Endothelial cell (in vitro differentiated cells): ENCODE measurements at regions not wholly inside any gene's neighbourhood (a gene's known extent, or its start where the extent isn't known, plus 50 kb on each side); places are given as distances from the start of the nearest gene placed in this dataset.
"Not testable (repeated sequence)": the region's sequence is repeated elsewhere in the genome, so short reads cannot be mapped to it uniquely, and the experiment has no call there.

Experiments used
- DNase-seq: peaks from one replicate; pipeline ENCODE4 v3.0.0; 2021; ENCODE audit warnings: low spot score
- H3K27ac Mint-ChIP-seq: one replicate; pipeline ENCODE4 v1.8.0; 2021; ENCODE audit warnings: mixed read lengths, inconsistent platforms; ENCODE audit not compliant: unreplicated experiment
- H3K27me3 Mint-ChIP-seq: one replicate; pipeline ENCODE4 v1.8.0; 2021; ENCODE audit warnings: mild to moderate bottlenecking, moderate library complexity, mixed read lengths, inconsistent platforms; ENCODE audit not compliant: unreplicated experiment
- H3K36me3 Mint-ChIP-seq: one replicate; pipeline ENCODE4 v1.8.0; 2021; ENCODE audit warnings: mild to moderate bottlenecking, low read depth, mixed read lengths, inconsistent platforms; ENCODE audit not compliant: unreplicated experiment
- H3K4me1 Mint-ChIP-seq: one replicate; pipeline ENCODE4 v1.8.0; 2021; ENCODE audit warnings: mild to moderate bottlenecking, mixed read lengths, inconsistent platforms; ENCODE audit not compliant: unreplicated experiment
- H3K4me3 Mint-ChIP-seq: one replicate; pipeline ENCODE4 v1.8.0; 2021; ENCODE audit warnings: mild to moderate bottlenecking, mixed read lengths, inconsistent platforms; ENCODE audit not compliant: unreplicated experiment
- H3K9me3 Mint-ChIP-seq: one replicate; pipeline ENCODE4 v1.8.0; 2021; ENCODE audit warnings: mixed read lengths, inconsistent platforms; ENCODE audit not compliant: unreplicated experiment
- TF ChIP-seq, protein P1 (sequence below): fragments of 200-600 bp; sonication (generic); IDR thresholded peaks from one replicate; pipeline ENCODE4 v1.5.0; 2021; ENCODE audit warnings: antibody characterized with exemption; ENCODE audit not compliant: unreplicated experiment

DNA sequence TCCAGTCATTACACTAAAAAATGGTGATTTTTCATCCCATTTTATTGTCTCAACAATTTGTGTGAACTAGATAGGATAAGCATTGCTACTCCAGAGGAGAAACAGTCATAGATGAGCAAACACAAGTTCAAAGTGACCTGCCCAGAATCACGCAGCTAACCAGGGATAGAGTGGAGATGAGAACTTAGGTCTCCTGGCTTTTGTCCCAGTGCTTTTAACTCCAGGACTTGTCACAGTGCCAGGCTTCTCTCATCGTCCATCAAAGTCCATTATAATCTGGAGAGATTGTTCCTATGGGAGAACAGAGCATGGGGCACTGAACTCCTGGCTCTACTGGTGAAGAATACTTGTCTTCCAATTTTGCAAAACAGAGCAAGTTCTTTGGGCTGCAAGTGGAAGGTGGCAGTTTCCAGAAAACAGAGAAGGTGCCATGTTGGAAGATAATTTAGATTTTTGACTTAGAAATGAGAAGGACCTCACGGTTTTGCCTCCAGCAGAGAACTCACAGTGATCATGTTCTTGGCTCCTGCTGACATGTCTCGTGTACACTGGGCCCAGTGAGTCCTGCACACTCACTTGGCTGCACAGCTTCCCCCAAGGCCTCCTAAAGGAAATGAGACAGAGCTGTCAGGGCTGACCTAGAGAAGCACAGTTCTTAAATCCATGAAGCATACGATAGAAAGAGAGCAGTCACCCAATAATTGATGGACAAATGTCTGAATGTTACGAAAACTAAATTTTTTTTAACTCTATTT lies 322.9 kb upstream of the NRP1 start:
- no peak overlapping the region for H3K27ac Mint-ChIP-seq
- peaks cover 14% of the 10 kb centered on the region for H3K36me3 Mint-ChIP-seq
- H3K27me3 Mint-ChIP-seq = no peaks in the 10 kb centered on the region
- TF ChIP-seq, protein P1, sequence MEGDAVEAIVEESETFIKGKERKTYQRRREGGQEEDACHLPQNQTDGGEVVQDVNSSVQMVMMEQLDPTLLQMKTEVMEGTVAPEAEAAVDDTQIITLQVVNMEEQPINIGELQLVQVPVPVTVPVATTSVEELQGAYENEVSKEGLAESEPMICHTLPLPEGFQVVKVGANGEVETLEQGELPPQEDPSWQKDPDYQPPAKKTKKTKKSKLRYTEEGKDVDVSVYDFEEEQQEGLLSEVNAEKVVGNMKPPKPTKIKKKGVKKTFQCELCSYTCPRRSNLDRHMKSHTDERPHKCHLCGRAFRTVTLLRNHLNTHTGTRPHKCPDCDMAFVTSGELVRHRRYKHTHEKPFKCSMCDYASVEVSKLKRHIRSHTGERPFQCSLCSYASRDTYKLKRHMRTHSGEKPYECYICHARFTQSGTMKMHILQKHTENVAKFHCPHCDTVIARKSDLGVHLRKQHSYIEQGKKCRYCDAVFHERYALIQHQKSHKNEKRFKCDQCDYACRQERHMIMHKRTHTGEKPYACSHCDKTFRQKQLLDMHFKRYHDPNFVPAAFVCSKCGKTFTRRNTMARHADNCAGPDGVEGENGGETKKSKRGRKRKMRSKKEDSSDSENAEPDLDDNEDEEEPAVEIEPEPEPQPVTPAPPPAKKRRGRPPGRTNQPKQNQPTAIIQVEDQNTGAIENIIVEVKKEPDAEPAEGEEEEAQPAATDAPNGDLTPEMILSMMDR = no peak
- H3K4me1 Mint-ChIP-seq = peaks cover 38% of the 10 kb centered on the region
- no peak overlapping the region for H3K4me3 Mint-ChIP-seq
- no peak for DNase-seq
- peaks cover 4% of the 10 kb centered on the region for H3K9me3 Mint-ChIP-seq

DNA sequence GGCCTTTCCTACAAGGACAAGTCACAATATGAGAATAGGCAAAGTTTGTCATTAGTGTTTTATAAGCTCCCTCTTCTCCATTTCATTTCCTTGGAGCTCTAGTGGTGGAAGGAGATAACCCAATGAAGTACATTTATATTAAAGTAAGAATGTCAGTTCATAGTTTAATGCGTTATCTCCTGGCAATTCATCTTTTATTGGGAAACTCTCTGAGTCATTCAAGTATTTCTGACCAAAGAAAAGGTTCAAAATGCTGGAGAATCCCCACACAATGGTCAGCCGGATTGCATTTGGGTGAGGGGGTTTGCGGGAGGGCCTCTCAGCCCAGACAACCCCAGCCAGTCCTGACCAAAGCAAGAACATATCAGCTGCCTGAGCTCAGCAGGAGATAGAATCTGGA lies 321.5 kb upstream of the NRP1 start:
- Mint-ChIP-seq H3K4me1 (peaks cover 25% of the 10 kb centered on the region), H3K27me3 (no peaks in the 10 kb centered on the region), H3K9me3 (peaks cover 4% of the 10 kb centered on the region), H3K4me3 (no peak overlapping the region), H3K36me3 (peaks cover 14% of the 10 kb centered on the region), H3K27ac (no peak overlapping the region)
- no peak for DNase-seq
- TF ChIP-seq, protein P1 = no peak

DNA sequence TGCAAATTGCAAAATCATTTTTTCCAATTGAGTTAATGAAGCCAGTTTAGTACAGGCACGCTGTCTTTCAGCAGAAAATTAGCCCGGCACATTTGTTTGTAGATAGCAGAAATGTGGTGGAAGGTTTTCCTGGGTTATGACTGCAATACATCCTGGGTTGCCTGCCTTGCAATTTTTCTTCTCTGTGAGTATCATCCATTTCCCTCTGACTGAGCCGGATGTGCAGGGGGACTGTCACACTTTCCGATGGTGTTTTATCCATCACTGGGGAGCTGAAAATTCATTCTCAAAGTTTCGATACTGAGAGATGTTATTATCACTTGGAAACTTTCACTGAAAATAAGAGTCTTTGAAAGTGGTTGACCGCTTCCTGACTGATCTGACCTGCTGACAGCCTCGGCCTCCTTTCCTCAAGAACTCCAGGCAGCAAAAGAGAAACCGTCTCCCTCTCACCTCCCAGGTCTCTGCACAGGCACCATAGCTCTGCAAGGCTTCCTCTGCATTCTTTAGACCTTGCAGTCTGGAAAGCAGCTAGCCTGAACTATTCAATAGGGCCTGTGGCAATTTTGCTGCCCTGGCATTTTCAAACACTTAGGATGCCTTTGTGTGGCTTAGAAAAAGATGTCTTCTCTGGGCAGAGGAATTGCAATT lies 320.8 kb upstream of the NRP1 start:
- Mint-ChIP-seq H3K36me3 (peaks cover 14% of the 10 kb centered on the region), H3K9me3 (peaks cover 4% of the 10 kb centered on the region), H3K4me3 (no peak overlapping the region), H3K27ac (no peak overlapping the region), H3K27me3 (no peaks in the 10 kb centered on the region), H3K4me1 (peaks cover 19% of the 10 kb centered on the region)
- TF ChIP-seq, protein P1 = no peak
- DNase-seq = no peak

GRCh38 chr10:33653584-33654367 lies 319.3 kb upstream of the NRP1 start:
- Mint-ChIP-seq H3K27me3 (peaks cover 3% of the 10 kb centered on the region), H3K9me3 (peaks cover 9% of the 10 kb centered on the region), H3K4me1 (peaks cover 9% of the 10 kb centered on the region), H3K27ac (no peak overlapping the region), H3K36me3 (peaks cover 19% of the 10 kb centered on the region), H3K4me3 (no peak overlapping the region)
- no peak for DNase-seq
- TF ChIP-seq, protein P1 = no peak

DNA sequence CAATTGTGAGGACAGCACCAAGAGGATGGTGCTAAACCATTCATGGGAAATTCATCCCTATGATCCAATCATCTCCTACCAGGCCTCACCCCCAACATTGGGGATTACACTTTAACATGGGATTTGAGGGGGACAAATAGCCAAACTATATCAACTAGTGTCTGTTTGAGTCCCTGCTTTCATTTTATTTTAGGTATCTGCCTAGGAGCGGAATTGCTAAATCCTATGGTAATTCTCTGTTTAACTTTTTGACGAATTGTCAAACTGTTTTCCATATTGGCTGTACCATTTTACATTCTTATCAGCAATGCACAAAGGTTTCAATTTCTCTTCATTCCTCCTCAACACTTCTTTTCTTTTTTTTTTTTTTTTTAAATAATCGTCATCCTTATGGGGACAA lies 318.4 kb upstream of the NRP1 start:
- Mint-ChIP-seq H3K36me3 (peaks cover 19% of the 10 kb centered on the region), H3K27me3 (peaks cover 6% of the 10 kb centered on the region), H3K9me3 (peaks cover 9% of the 10 kb centered on the region), H3K4me1 (peaks cover 11% of the 10 kb centered on the region), H3K27ac (no peak overlapping the region), H3K4me3 (no peak overlapping the region)
- TF ChIP-seq, protein P1 = no peak
- no peak for DNase-seq

DNA sequence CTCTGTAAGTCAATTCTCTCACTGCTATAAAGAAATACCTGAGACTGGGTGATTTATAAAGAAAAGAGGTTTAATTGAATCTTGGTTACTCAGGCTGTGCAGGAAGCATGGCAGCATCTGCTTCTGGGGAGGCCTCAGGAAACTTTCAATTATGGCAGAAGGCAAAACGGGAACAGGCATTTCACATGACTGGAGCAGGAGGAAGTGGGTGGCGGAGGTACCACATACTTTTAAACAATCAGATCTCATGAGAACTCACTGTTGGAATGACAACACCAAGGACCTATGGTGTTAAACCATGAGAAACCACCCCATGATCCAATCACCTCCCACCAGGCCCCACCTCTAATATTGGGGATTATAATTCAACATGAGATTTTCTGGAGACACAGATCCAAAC lies 315.7 kb upstream of the NRP1 start:
- peaks cover 16% of the 10 kb centered on the region for H3K36me3 Mint-ChIP-seq
- H3K4me1 Mint-ChIP-seq, H3K27me3 Mint-ChIP-seq, H3K27ac Mint-ChIP-seq, H3K9me3 Mint-ChIP-seq, H3K4me3 Mint-ChIP-seq, DNase-seq: not testable (repeated sequence)
